SIG-M5 treated with dmso at 0.1 percent for 504 hours (cell line): ENCODE measurements at regions not wholly inside any gene's neighbourhood (a gene's known extent, or its start where the extent isn't known, plus 50 kb on each side); places are given as distances from the start of the nearest gene placed in this dataset.
"Not testable (repeated sequence)": the region's sequence is repeated elsewhere in the genome, so short reads cannot be mapped to it uniquely, and the experiment has no call there.

Source experiments
- DNase-seq: peaks from one replicate; lab custom pipeline; 2025; ENCODE audit not compliant: unreplicated experiment; lab: John Stamatoyannopoulos, UW

DNA sequence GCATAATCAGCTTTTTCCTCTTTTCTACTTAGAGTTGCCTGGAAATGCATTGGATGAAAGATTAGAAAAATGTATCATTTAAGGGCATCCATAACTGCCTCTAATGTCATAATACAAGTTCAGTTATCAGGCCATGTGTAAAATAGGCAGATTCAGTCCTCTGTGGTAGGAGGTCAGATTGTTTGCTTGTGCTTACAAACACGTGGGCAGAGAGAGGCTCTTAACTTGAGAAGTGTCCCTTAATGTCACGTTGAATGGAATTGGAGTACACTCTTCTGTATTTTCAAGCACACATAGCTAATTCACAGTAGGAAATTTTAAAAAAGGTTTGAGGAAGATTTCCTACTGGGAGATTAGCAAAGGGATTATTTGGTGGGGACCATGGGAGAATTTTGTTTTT lies 359.8 kb upstream of the MTPN start:
- DNase-seq = no peak

DNA sequence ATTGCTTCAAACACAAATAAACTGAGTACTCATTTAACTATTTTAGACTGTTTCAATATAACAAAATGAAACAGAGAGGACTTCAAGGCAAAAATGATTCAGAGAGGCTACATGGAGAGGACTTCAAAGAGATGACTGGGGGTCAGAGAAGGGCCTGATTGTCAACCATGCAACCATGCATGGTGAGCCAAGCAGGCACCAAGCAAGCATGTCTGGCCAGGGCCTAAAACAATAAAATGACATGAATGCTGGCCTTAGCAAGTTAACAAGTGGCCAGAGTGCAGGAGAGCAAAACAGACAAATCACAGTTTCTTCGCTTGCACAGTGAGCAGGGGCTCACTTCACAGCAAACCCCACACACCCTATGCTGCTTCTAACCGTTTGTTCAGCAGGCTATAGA lies 356.5 kb upstream of the MTPN start:
- DNase-seq = no peak

DNA sequence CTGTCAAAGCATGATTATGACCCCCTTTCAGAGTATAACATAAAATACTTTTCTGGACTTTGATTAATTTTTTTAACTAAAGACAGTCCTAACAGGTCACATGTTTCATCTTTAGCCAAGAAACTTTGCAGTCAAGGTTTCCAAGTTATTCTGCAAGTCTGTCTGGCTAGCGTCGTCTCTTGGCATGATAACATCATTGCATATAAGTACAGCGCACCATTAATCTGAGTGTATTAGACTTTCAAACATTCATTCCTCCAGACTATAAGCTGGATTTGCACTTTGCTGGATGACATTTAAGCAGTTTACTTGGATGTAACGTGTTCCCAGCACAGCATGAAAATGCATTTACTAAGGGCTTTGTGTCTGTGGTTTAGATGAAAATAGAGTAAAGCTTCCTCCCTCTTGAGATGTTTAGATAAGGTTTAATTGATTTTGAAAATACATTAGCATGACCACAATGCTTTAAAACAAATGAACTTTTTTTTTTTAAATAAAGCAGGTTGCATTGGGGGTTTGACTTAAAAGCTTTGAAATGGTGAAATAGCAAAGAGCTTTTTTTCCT lies 349.0 kb upstream of the MTPN start:
- no peak for DNase-seq

DNA sequence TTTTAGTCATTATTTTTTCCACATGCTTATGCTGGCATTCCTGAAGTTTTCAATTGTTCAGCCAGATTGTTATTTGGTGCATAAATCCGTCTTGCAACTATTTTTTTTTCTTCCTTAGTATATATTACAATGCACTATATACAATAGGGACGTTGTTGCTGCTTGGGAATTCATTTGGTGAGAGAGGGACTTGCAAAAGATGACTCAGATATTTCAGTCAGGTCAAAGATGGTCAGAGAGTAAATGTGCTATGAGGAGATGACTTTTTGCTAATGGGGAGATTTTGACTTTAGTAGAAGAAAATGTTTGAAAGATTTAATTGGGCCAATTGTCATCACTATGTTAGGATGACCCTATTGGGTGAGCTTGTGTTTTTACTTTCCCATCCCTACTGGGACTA lies 348.4 kb upstream of the MTPN start:
- no peak for DNase-seq

DNA sequence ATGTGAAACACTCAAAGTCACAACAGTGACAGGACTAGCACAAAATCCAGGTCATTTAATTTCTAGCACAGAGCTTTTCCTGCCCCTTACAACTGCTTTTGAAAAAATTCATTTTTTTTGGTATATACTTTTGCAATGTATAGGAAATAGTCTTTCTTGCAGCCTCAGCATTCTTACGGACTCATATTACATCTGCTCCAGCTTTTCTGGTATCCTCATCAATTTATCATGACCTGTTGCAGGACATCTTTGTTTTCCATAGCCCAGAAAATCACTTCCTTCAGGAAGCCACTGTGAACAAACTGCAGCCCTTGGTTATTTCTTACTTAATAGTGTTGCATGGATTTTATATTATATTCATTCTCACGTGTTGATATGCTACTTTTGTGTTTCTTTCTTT lies 347.9 kb upstream of the MTPN start:
- no peak for DNase-seq

DNA sequence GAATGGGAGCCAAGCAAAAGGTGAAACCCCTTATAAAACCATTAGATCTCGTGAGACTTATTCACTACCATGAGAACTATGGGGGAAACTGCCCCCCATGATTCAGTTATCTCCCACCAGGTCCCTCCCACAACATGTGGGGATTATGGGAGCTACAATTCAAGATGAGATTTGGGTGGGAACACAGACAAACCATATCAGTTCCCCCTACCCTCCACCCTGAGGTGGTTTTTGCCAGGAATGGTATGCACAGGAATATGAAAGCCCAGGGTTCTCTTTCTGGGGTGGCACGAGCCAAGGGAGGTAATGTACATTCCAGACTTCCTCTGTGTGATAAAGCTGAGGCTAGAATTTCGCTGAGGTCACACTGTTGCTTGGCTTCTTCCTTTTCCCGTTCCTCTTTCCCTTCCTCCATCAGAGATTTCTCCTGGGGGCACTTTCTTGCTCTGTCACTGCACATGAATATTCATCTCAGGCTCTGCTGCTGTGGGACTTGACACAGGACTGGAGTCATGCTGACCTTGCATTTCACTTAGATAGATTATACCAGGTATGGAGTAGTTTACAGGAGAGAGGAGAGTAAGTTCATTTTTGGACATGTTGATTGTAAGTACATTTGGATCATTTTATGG lies 347.0 kb upstream of the MTPN start:
- DNase-seq = no peak

DNA sequence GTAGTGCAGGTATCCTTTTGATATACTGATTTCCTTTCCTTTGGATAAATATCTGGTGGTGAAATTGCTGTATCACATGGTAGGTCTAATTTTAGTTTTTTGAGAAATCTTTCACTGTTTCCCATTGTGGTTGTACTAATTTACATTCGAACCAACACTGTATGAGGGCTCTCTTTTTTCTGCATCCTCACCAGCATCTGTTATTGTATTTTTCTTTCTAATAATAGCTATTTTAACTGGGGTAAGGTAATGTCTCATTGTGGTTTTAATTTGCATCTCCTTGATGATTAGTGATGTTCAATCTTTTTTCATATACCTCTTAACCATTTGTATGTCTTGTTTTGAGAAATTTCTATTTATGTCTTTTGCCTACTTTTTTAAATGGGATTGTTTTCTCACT lies 335.4 kb upstream of the MTPN start:
- no peak for DNase-seq

DNA sequence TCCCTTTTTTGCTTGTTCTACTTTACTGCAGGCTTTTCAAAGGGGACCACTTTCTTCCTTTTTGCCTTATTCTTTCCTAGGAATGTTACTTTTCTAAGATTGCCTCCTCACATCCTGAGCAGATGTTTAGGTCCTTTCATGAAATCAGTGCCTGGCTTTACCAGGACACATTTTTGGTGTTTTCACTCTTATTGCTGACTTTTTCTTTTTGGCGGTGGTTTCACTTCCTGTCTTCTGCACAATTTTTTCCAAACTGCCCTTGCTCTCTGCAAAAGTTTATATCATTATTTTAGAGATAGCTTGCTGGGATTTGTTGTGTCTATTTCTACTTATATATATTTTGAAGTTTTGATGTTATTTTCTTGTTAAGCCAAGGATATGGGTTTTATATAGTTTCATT lies 332.2 kb upstream of the MTPN start:
- DNase-seq = no peak

DNA sequence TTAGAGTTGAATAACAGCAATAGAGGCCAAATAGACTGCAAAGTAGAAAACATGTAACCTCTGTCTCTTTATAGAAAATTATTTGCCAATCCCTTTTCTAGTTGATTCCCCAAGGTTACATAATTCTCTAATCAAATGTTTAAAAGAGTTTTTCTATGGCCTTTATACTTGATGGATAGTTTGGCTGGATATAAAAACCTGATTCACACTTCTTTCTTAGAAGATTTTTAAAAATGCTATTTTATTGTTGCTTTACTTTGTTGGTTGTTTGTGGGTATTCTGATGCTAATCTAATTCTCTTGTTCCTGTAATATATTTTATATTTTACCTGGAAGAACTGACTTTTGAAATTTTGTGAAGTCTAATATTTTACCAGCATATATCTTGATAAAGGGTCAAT lies 331.1 kb upstream of the MTPN start:
- DNase-seq = no peak

DNA sequence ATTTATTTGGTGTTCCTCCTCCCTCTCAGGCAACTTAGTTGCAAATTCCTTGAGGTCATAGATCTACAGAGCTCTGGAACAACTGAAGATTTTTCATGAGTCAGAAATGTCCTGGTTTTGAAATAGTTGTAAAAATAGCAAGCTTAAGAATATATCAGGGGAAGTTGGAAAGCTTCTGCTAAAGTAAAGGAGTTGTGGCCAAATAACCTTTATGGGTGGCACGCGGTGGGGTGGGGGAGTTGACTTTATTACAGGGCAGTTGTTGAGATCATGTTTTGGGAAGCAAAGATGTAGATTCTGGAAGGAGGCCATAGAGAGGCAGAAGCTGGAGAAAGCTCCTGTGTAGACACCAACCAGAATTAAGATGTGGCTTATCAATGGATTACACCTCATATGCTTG lies 326.0 kb upstream of the MTPN start:
- peak; percentile 47 for DNase-seq

DNA sequence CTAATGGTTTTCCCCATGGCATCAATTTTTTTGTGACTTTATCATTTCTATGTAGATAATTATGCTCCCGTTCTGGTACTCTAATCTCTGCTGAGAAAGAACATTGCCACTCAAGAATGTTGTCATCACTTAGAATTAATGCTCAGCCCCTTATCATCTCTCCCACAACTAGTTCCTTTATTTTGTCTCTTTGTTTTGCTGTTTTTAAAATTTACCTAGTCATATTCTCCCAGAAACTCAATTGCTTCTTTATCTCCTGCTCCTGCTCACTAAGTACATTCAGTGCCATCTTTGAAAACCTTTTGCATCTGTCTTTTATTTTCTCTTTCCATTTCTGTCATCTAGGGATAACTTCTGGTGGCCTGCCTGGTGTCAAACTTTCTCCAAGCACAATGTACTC lies 324.9 kb upstream of the MTPN start:
- no peak for DNase-seq

DNA sequence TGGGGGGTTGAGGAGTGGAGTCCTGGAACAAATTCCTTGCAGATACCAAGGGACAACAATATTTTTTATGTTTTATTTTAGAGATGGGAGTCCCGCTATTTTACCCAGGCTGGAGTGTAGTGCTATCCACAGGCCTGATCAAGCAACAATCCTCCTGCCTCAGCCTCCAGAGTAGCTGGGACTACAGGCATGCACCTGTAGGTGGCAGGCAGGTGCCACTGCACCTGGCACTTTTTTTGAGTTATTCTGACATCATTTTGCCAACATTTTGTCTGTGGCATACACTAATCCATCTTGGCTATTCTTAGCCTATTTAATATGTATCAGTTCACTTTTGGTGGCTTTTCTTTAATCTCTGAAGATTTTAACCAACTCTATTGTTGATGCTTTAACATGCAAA lies 317.8 kb upstream of the MTPN start:
- DNase-seq = no peak

DNA sequence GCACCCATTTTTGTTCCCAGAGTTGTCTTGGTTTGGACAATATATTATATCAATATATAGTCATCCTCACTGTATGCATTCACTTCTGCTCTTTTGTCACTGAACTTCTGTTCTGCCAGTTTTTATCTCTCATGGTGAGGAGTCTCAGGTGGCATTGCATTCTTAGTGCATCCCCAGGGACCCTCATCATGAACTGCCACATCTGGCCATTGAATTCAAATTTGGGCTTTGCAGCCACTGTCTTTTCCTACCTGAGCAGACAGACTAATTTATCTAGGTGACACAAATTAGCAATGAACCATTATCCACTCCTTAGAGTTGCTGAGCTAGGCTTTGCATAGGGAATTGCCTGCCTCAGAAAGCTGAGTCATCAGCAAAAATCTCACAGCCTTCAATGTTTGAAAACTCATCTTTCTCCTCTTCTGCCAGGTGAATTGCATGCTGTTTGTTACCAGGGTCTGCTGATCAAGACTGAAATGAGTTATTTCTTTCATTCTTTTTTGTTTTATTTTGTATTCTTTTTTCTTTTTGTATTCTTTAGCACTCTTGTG lies 316.8 kb upstream of the MTPN start:
- DNase-seq = no peak

DNA sequence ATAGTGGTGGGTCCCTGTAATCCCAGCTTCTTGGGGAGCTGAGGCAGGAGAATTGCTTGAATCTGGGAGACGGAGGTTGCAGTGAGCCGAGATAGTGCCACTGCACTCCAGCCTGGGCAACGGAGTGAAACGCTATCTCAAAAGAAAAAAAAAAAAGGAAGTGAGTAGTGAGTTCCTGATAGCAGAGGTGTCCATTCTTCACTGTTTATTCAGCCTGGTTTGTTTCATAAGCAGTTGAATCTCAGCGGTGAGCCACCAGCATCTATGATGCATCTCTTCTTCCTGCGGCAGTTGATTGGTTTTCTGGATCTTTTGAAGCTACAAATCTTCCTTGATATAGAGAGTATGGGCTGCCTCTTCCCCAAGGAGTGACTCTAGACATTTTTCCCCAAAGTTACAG lies 316.1 kb upstream of the MTPN start:
- DNase-seq = no peak

DNA sequence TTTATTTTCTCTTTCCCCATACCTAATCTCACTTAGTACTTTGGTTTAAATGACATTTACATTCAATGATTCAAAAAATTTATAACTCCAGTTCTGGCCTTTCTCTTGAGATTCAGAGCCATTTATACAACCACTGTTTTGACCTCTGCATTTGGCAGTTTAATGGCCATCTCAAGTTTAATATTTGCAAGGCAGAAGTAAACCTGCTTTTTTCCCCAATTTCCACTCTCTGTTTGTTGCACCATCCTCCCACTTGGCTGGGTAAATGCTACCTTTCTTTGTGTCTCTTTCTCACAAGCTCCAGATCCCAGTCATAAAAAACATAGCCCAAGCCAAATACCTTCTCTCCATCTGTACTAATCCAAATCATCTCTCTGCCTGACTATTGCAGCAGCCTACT lies 315.2 kb upstream of the MTPN start:
- no peak for DNase-seq

DNA sequence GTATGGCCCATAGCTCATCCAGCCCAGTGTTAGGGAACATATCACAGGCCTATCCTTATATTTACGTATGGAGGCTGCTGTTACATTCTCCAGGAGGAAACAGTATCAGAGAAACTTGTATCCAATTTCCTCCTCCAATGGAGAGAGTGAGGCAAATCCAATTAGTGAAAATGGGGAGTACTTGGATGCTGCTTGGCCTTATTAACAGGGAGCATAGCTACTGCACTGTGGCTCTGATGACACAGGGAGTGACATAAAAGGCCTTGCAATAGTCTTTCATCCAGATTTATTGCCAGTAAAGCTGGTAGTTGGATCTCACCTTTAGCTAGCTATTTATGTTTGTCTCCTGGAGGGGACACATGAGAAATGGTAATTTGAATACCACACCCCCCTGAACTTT lies 313.2 kb upstream of the MTPN start:
- DNase-seq = no peak

DNA sequence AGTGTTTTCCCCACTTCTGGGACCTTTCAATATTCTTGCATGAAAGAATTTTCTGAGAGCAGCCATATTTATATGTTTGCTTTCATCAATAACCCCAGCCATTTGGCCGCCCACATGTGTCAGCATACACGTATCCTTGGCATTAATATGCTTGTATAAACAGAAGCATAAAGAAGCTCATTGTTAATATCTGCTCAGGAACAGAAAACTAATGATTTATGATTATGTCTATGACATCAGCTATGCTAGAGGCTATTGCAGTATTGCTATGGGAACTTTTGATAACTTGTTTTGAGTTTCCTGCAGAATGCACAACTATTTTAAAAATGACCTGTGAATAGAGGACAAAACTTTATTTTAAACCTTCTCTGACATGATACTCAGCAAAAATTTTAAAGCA lies 300.9 kb upstream of the MTPN start:
- DNase-seq = no peak

DNA sequence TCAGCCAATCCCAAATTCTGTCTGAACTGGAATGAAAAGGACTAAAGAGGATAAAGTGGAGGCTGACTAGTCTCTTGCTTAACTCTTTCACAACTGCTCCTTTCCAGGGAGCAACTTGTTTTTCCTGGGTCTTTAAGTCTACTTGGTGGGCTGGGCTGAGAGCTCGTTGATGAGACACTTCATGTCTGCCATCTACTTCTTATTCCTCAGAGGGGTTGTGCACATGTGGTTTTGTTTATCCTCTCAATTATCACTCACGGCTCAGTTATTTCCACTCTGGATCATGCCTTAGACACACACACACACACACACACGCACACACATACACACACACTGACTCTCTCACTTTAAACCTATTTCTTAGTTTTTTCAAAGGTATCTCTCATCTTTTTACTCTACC lies 298.6 kb upstream of the MTPN start:
- DNase-seq = no peak

DNA sequence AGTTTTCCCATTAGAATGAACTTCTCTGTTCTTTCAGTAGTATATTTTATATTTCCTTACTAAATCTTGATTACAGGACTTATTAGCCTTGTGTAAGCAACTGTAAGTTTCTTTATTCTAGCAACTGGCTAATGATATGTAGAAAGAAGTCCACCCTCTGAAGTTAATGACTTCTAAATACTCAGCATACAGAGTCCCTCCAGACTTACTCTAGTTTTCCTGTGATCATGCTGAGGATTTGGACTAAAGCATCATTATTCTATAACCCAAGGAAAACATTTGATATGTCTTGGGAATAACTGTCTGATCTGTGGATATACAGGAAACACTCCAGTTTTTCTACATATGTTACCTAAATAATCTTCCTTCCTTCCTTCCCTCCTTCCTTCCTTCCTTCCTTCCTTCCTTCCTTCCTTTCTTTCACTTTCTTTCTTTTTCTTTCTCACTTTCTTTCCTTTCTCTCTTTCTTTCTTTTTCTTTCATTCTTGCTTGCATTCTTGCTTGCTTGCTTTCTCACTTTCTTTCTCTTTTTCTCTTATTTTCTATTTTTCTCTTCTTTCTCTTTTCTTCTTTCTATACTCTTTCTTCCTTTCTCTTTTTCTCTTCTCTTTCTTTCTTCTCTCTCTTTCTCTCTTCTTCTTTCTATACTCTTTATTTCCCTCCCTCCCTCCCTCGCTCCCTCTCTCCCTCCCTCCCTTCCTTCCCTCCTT lies 297.6 kb upstream of the MTPN start:
- DNase-seq = no peak

DNA sequence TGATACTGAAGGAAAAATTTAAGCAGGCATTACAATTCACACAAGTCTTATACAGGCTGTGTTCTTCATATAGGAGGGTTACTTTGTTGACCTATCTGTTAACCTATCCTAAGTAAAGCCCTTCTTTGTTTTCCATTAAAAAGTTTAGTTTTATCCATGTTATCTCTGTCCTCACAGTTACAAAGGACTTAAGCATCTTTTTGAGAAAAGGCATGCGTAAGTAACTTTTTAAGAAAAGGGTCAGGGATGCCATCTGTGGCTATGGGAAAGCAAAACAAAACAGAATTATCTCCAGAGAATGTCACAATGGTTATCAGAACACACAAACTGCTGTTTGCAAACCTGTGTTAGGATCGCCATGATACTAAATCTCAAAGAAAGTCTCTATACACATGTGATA lies 295.8 kb upstream of the MTPN start:
- DNase-seq = no peak

DNA sequence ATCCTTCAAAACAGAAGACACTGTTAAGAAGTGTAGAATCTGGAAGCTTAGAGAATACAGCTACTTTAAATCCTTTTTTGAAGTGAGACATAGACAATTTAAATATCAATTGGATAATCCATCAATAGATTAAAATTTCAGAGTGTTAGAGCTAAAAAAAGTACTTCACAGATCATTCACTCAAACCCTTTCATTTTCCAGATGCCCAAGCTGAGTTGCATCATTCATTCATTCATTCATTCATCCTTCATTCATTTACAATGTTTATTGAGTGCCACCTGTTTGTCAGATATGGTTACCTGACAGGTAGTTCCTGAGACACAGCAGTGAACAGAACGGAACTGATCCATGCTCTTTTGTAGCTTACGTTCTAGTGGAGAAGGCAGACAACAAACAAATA lies 290.7 kb upstream of the MTPN start:
- DNase-seq = no peak

DNA sequence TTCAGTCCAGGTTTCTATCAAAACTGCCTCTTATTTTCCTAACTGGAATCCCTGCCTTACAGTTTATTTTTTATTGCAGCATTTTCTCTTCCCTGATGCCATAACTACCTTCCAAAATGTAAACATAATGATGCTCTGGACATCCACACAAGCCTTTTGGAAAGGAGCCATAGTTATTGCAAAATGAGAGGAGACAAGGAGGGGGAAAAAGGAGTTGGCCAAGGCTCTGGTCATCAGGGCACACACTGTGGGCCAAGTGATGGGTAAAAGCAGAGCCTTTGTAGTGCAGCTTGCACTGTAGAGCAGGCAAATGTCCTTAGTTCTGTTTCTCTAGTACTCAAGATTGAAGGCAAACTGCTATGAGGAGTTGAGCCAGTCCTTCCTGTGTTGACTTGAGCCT lies 289.3 kb upstream of the MTPN start:
- DNase-seq = no peak

DNA sequence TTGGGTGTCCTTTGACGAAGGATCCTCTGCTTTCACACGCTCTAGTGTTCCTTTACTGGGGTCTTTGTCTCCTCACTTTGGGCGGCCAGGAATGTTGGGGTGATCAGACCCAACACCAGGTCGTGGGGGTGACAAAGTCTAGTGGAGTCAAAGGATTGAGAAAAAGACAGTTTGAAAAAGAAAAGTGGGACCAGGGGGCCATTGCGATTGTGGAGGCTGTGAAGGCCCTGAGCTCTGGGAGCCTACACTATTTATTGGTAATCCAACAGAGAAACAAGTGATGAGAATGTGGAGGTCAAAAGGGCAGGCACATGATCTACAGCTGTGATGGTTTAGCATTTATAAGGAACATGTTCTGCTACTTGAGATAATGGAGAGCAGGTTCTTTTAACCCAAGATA lies 287.1 kb upstream of the MTPN start:
- DNase-seq = not testable (repeated sequence)
